GM18498 (cell line): ENCODE measurements at regions not wholly inside any gene's neighbourhood (a gene's known extent, or its start where the extent isn't known, plus 50 kb on each side); places are given as distances from the start of the nearest gene placed in this dataset.

Experiments
- ATAC-seq: cut with Tn5 transposase; IDR thresholded peaks from one replicate; pipeline ENCODE4 v1.9.1; 2021; ENCODE audit warnings: mild to moderate bottlenecking, moderate library complexity; ENCODE audit not compliant: unreplicated experiment

- peak; percentile 37 for ATAC-seq
These were observed 230.9 kb upstream of the CD96 start for GRCh38 chr3:111311126-111311525.

- ATAC-seq: peak; percentile 93
These were observed 230.2 kb upstream of the CD96 start for GRCh38 chr3:111311709-111312235.

- ATAC-seq: no peak
These were observed 227.7 kb upstream of the CD96 start for GRCh38 chr3:111314181-111314873.

- ATAC-seq: no peak
These were observed 227.1 kb upstream of the CD96 start for GRCh38 chr3:111314898-111315297.

- ATAC-seq: no peak
These were observed 225.9 kb upstream of the CD96 start for GRCh38 chr3:111315930-111316587.

GRCh38 chr3:111318289-111318688 is 223.7 kb upstream of the CD96 start:
- no peak for ATAC-seq

- ATAC-seq: no peak
These were observed 222.4 kb upstream of the CD96 start for GRCh38 chr3:111319598-111319997.

GRCh38 chr3:111321786-111322185 is 220.2 kb upstream of the CD96 start:
- no peak for ATAC-seq

GRCh38 chr3:111323019-111323418 is 219.0 kb upstream of the CD96 start:
- ATAC-seq: no peak

- no peak for ATAC-seq
These were observed 217.8 kb upstream of the CD96 start for GRCh38 chr3:111324151-111324550.

GRCh38 chr3:111324645-111325044 is 217.4 kb upstream of the CD96 start:
- peak; percentile 69 for ATAC-seq

GRCh38 chr3:111325160-111325718 is 216.8 kb upstream of the CD96 start:
- no peak for ATAC-seq

- peak; percentile 45 for ATAC-seq
These were observed 215.6 kb upstream of the CD96 start for GRCh38 chr3:111326144-111326995.

GRCh38 chr3:111331306-111331705 is 210.7 kb upstream of the CD96 start:
- ATAC-seq: no peak

GRCh38 chr3:111331912-111332311 is 210.1 kb upstream of the CD96 start:
- no peak for ATAC-seq

GRCh38 chr3:111332488-111333080 is 209.4 kb upstream of the CD96 start:
- no peak for ATAC-seq

GRCh38 chr3:111333642-111334041 is 208.4 kb upstream of the CD96 start:
- no peak for ATAC-seq

GRCh38 chr3:111335512-111336303 is 206.3 kb upstream of the CD96 start:
- ATAC-seq: peak; percentile 73

- no peak for ATAC-seq
These were observed 205.5 kb upstream of the CD96 start for GRCh38 chr3:111336511-111336910.
